COLO668 (cell line): ENCODE measurements at regions not wholly inside any gene's neighbourhood (a gene's known extent, or its start where the extent isn't known, plus 50 kb on each side); places are given as distances from the start of the nearest gene placed in this dataset.
A peak's percentile ranks its signal among the peaks of the same experiment; 100 is the strongest.
"Not testable (repeated sequence)": the region's sequence is repeated elsewhere in the genome, so short reads cannot be mapped to it uniquely, and the experiment has no call there.

Source experiments
- DNase-seq: peaks from one replicate; lab custom pipeline; 2025; ENCODE audit not compliant: unreplicated experiment; lab: John Stamatoyannopoulos, UW

GRCh38 chr6:167688123-167688522 is 138.6 kb upstream of the AFDN start:
- no peak for DNase-seq

- DNase-seq: no peak
Measured at GRCh38 chr6:167689278-167689677, 137.4 kb upstream of the AFDN start.

- no peak for DNase-seq
Measured at GRCh38 chr6:167689751-167690150, 137.0 kb upstream of the AFDN start.

GRCh38 chr6:167690167-167690922 is 136.4 kb upstream of the AFDN start:
- DNase-seq: not testable (repeated sequence)

GRCh38 chr6:167690931-167691330 is 135.8 kb upstream of the AFDN start:
- DNase-seq: no peak

GRCh38 chr6:167691533-167692312 is 135.0 kb upstream of the AFDN start:
- no peak for DNase-seq

GRCh38 chr6:167693478-167693877 is 133.2 kb upstream of the AFDN start:
- DNase-seq: not testable (repeated sequence)

- no peak for DNase-seq
Measured at GRCh38 chr6:167695831-167696230, 130.9 kb upstream of the AFDN start.

GRCh38 chr6:167696296-167696695 is 130.4 kb upstream of the AFDN start:
- no peak for DNase-seq

- DNase-seq: no peak
Measured at GRCh38 chr6:167697316-167697715, 129.4 kb upstream of the AFDN start.

GRCh38 chr6:167698540-167698939 is 128.2 kb upstream of the AFDN start:
- no peak for DNase-seq

- DNase-seq: no peak
Measured at GRCh38 chr6:167699141-167699931, 127.4 kb upstream of the AFDN start.

- no peak for DNase-seq
Measured at GRCh38 chr6:167700199-167700598, 126.5 kb upstream of the AFDN start.

GRCh38 chr6:167701010-167701409 is 125.7 kb upstream of the AFDN start:
- no peak for DNase-seq

GRCh38 chr6:167702241-167702827 is 124.4 kb upstream of the AFDN start:
- peak; percentile 37 for DNase-seq

GRCh38 chr6:167703347-167703746 is 123.4 kb upstream of the AFDN start:
- no peak for DNase-seq

- DNase-seq: no peak
Measured at GRCh38 chr6:167703781-167704180, 122.9 kb upstream of the AFDN start.

GRCh38 chr6:167704396-167704901 is 122.3 kb upstream of the AFDN start:
- no peak for DNase-seq

- DNase-seq: no peak
Measured at GRCh38 chr6:167705211-167705750, 121.4 kb upstream of the AFDN start.

- no peak for DNase-seq
Measured at GRCh38 chr6:167706313-167707109, 120.2 kb upstream of the AFDN start.
